ENCODE measurements at regions not wholly inside any gene's neighbourhood (a gene's known extent, or its start where the extent isn't known, plus 50 kb on each side); places are given as distances from the start of the nearest gene placed in this dataset.

DNA sequence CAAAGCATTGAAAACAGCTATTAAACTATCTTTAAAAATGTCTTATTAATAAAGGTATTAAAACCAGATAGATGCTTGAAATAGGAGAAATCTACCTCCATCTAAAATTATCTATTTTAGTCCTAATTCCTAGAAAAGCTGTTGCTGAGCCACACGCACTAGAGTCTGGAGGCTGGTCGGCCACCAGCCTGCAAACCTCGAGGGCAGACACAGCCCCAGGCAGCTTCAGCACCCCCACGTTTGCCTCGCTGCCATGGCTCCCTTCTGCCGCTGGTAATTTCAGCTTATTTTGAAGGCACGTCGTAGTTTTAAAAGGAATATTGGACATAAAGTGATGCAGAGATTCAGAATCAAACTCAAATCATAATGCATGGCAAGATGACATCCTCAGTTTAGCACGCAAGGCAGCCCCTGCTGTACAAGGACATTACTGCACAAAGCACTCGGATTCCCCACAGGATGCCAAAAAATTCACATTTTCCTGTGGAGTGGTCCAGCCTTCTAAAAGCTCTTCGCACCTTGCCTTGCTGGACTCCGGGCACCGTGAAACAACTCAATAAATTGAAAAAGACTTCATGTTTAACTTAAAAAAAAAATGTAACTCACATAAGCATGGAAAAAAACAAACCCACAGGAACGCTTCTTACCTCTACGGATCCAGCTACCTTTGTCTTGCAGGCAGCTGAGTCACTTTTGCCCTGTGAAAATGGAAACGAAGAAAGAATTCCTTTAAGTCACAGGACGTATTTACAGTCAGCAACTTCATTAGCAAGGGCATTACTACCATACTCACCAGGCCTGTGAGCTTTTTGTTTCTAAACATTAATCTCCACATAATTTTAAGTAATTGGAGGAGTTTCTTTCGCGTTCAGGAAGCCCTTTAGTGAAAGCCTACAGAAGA is 143.4 kb upstream of the RPS6KA2 start:
- intact Hi-C loops (cut with DNase I): loop anchor here (10.0 kb wide), 1 partner anchor 374 kb away; no protein-coding TSS in a partner anchor
- no peak overlapping the region for H3K4me3 ChIP-seq (ENCODE audit: low read length in 3 of 3)
- no peaks in the 10 kb centered on the region for H3K4me1 ChIP-seq (ENCODE audit: control insufficient read depth in 2 of 3, insufficient read depth in 2 of 3, low read depth in 1 of 3, low read length in 3 of 3)
- TF ChIP-seq, protein P1, sequence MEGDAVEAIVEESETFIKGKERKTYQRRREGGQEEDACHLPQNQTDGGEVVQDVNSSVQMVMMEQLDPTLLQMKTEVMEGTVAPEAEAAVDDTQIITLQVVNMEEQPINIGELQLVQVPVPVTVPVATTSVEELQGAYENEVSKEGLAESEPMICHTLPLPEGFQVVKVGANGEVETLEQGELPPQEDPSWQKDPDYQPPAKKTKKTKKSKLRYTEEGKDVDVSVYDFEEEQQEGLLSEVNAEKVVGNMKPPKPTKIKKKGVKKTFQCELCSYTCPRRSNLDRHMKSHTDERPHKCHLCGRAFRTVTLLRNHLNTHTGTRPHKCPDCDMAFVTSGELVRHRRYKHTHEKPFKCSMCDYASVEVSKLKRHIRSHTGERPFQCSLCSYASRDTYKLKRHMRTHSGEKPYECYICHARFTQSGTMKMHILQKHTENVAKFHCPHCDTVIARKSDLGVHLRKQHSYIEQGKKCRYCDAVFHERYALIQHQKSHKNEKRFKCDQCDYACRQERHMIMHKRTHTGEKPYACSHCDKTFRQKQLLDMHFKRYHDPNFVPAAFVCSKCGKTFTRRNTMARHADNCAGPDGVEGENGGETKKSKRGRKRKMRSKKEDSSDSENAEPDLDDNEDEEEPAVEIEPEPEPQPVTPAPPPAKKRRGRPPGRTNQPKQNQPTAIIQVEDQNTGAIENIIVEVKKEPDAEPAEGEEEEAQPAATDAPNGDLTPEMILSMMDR (IDR thresholded peaks at IDR 0.05; ENCODE audit: borderline replicate concordance, extremely low read depth, insufficient read depth): no peak
- DNase-seq: no peak
- no peaks in the 10 kb centered on the region for H3K36me3 ChIP-seq (ENCODE audit: control insufficient read depth in 2 of 3, insufficient read depth in 3 of 3, low read length in 3 of 3)
- no peak overlapping the region for H3K27ac ChIP-seq (ENCODE audit: low read depth in 2 of 2, low read length in 2 of 2)
- H3K9me3 ChIP-seq (ENCODE audit: control insufficient read depth in 2 of 3, insufficient read depth in 1 of 3, low read length in 3 of 3): no peaks in the 10 kb centered on the region
- no peaks in the 10 kb centered on the region for H3K27me3 ChIP-seq (ENCODE audit: control insufficient read depth, insufficient read depth, low read length)
- no peak overlapping the region for H3K9ac ChIP-seq (ENCODE audit: low read length in 3 of 3)
- FAIRE-seq: no peak

DNA sequence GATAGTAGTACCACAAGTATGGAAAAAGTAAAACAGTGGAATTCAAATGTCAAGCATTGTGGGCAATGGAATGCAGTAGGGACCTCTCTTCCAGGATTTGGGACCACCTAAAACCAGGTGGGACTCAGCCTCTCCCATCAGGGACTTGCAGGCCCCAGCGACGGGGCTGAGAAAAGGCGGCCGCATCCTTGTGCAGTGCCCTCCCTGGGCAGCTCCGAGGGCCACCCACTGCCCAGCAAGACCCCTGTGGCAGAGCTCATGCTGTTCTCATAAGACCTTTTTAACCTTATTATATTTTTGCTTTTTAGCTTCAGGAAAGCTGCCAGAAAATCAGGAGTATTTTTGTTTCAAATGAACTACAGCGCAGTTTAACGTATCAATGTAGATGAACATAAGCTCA is 142.6 kb upstream of the RPS6KA2 start:
- no peaks in the 10 kb centered on the region for H3K4me1 ChIP-seq (ENCODE audit: control insufficient read depth in 2 of 3, insufficient read depth in 2 of 3, low read depth in 1 of 3, low read length in 3 of 3)
- H3K9ac ChIP-seq (ENCODE audit: low read length in 3 of 3): no peak overlapping the region
- TF ChIP-seq, protein P1 (IDR thresholded peaks at IDR 0.05; ENCODE audit: borderline replicate concordance, extremely low read depth, insufficient read depth): no peak
- H3K27me3 ChIP-seq (ENCODE audit: control insufficient read depth, insufficient read depth, low read length): no peaks in the 10 kb centered on the region
- H3K9me3 ChIP-seq (ENCODE audit: control insufficient read depth in 2 of 3, insufficient read depth in 1 of 3, low read length in 3 of 3): no peaks in the 10 kb centered on the region
- DNase-seq (no peak), FAIRE-seq (no peak)
- no peaks in the 10 kb centered on the region for H3K36me3 ChIP-seq (ENCODE audit: control insufficient read depth in 2 of 3, insufficient read depth in 3 of 3, low read length in 3 of 3)
- H3K27ac ChIP-seq (ENCODE audit: low read depth in 2 of 2, low read length in 2 of 2): no peak overlapping the region
- H3K4me3 ChIP-seq (ENCODE audit: low read length in 3 of 3): no peak overlapping the region
- intact Hi-C loops (cut with DNase I): loop anchor here (10.0 kb wide), 1 partner anchor 375 kb away; no protein-coding TSS in a partner anchor

DNA sequence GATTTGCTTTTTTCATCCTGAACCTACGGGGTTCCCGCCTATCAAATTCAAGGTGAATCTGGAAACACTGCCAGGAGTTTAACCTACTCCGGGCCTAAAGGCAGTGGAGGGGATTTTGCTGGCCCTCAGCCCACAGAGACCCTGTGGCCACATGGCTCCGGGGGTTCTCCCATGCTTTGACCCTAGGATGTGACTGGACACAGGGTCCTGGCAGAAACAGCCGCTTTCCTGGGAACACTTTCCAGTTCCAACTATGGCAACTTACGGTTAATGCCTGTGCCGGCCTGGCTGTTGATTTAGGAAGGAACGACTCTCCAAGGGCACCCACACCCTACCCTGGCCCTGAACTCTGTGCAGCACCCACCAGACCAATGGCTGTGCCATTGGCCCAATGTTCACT is 141.7 kb upstream of the RPS6KA2 start:
- Histone ChIP-seq H3K4me3 (ENCODE audit: low read length in 3 of 3) (no peak overlapping the region), H3K27ac (ENCODE audit: low read depth in 2 of 2, low read length in 2 of 2) (no peak overlapping the region), H3K4me1 (ENCODE audit: control insufficient read depth in 2 of 3, insufficient read depth in 2 of 3, low read depth in 1 of 3, low read length in 3 of 3) (no peaks in the 10 kb centered on the region), H3K9me3 (ENCODE audit: control insufficient read depth in 2 of 3, insufficient read depth in 1 of 3, low read length in 3 of 3) (no peaks in the 10 kb centered on the region), H3K36me3 (ENCODE audit: control insufficient read depth in 2 of 3, insufficient read depth in 3 of 3, low read length in 3 of 3) (no peaks in the 10 kb centered on the region), H3K27me3 (ENCODE audit: control insufficient read depth, insufficient read depth, low read length) (no peaks in the 10 kb centered on the region), H3K9ac (ENCODE audit: low read length in 3 of 3) (no peak overlapping the region)
- TF ChIP-seq, protein P1 (IDR thresholded peaks at IDR 0.05; ENCODE audit: borderline replicate concordance, extremely low read depth, insufficient read depth): no peak
- intact Hi-C loops (cut with DNase I): no loop called here
- DNase-seq: no peak
- no peak for FAIRE-seq

Measured in kidney (tissue), 13 donors.